Transverse colon (tissue), 4 donors: ENCODE measurements at regions not wholly inside any gene's neighbourhood (a gene's known extent, or its start where the extent isn't known, plus 50 kb on each side); places are given as distances from the start of the nearest gene placed in this dataset.

Experiments used
- DNase-seq: peaks from one replicate; pipeline ENCODE4 v3.0.0-alpha.2; 2019
- H3K27ac ChIP-seq, 4 donors: fragments of 200-600 bp; sonication (generic); 2 replicates each; pipeline ENCODE4 v1.5.1; 2016 to 2018; ENCODE audit warnings: inconsistent platforms in 4 of 4
- H3K27me3 ChIP-seq: fragments of 200-600 bp; sonication (generic); 2 replicates; pipeline ENCODE4 v1.5.1; 2017; ENCODE audit warnings: inconsistent platforms
- H3K36me3 ChIP-seq, 4 donors: fragments of 200-600 bp; sonication (generic); 2 replicates each; pipeline ENCODE4 v1.5.1; 2017 to 2019; ENCODE audit warnings: inconsistent platforms in 4 of 4
- H3K4me1 ChIP-seq, 4 donors: fragments of 200-600 bp; sonication (generic); 2 replicates each; pipeline ENCODE4 v1.5.1; 2017 to 2020; ENCODE audit warnings: inconsistent platforms in 4 of 4
- H3K4me3 ChIP-seq, 4 donors: fragments of 200-600 bp; sonication (generic); 1 replicate in 1 of 4; 2 replicates in 3 of 4; pipeline versions ENCODE4 v1.5.1 to v1.6.1; 2017 to 2019; ENCODE audit warnings: inconsistent platforms in 4 of 4
- H3K9me3 ChIP-seq, 2 donors: fragments of 200-600 bp; sonication (generic); 2 replicates each; pipeline ENCODE4 v1.5.1; 2017 to 2019; ENCODE audit warnings: inconsistent platforms in 2 of 2
- CTCF ChIP-seq, 5 experiments: fragments of 200-600 bp in 3 of 5; fragments of 450-650 bp in 2 of 5; sonication (generic) in 3 of 5; IDR thresholded peaks; 1 replicate in 2 of 5; 2 replicates in 3 of 5; pipeline ENCODE4 v1.5.1; 2016 to 2017; ENCODE audit warnings: antibody characterized with exemption in 5 of 5, inconsistent platforms in 3 of 5, mild to moderate bottlenecking in 2 of 5, moderate library complexity in 1 of 5
- EP300 ChIP-seq: sonication (generic); formaldehyde crosslinking; IDR thresholded peaks from one replicate; pipeline ENCODE4 v1.6.1; 2017; ENCODE audit warnings: antibody characterized with exemption, low read depth
- POLR2A ChIP-seq: fragments of 450-650 bp; IDR thresholded peaks from one replicate; pipeline ENCODE4 v1.6.1; 2016; ENCODE audit warnings: antibody characterized with exemption, mild to moderate bottlenecking, moderate library complexity
- POLR2AphosphoS5 ChIP-seq, 3 donors: sonication (generic); formaldehyde crosslinking; IDR thresholded peaks; one replicate each; pipeline ENCODE4 v1.6.1; 2016; ENCODE audit warnings: antibody characterized with exemption in 3 of 3
- WGBS, 2 donors: methylation state at CpG; one replicate each; pipeline ENCODE4 v1.1.5; 2018; ENCODE audit warnings: low coverage in 1 of 2; 5-methylcytosine and 5-hydroxymethylcytosine counted together
- in situ Hi-C, 4 donors: fragments of 200-750 bp; cut with MboI; loops; one replicate each; pipeline versions ENCODE4 v1.15.0 to v1.15.1; 2017; ENCODE audit warnings: low sequenced_read_pairs in 3 of 4, low pct_ligation_motif_present in 1 of 4, low pct_unique_long_range_greater_than_20kb in 1 of 4
- intact Hi-C: fragments of 100-400 bp; cut with DNase I; formaldehyde crosslinking; loops from one replicate; pipeline ENCODE4 v1.15.1; 2023; ENCODE audit warnings: low total_unique reads

- Histone ChIP-seq H3K36me3 (no peaks in the 10 kb centered on the region), H3K9me3 (no peaks in the 10 kb centered on the region), H3K4me3 (no peak overlapping the region), H3K27ac (no peak overlapping the region), H3K4me1 (no peaks in the 10 kb centered on the region), H3K27me3 (no peaks in the 10 kb centered on the region)
- TF ChIP-seq EP300 (no peak), CTCF (IDR thresholded peaks at IDR 0.05) (no peak), POLR2AphosphoS5 (IDR thresholded peaks at IDR 0.05) (no peak), POLR2A (no peak)
- in situ Hi-C loops = no loop called here
- WGBS, 2 donors = 83 to 84% methylated on average over 2 of the region's 2 CpGs
- DNase-seq = no peak
- intact Hi-C loops = no loop called here
These were observed 54.0 kb downstream of the MAP10 start for GRCh38 chr1:232859216-232859615.

GRCh38 chr1:232861107-232861506, 55.9 kb downstream of the MAP10 start:
- H3K4me3 ChIP-seq = no peak overlapping the region
- no peak overlapping the region for H3K27ac ChIP-seq
- intact Hi-C loops (no loop called here), in situ Hi-C loops (no loop called here)
- H3K36me3 ChIP-seq = no peaks in the 10 kb centered on the region
- TF ChIP-seq POLR2A = no peak
- no peak for TF ChIP-seq POLR2AphosphoS5 (IDR thresholded peaks at IDR 0.05)
- TF ChIP-seq CTCF (IDR thresholded peaks at IDR 0.05) = no peak
- TF ChIP-seq EP300 = no peak
- H3K4me1 ChIP-seq = no peaks in the 10 kb centered on the region
- H3K9me3 ChIP-seq = no peaks in the 10 kb centered on the region
- 85 to 100% methylated on average over 3 to 4 of the region's 4 CpGs for WGBS, 2 donors
- no peak for DNase-seq
- H3K27me3 ChIP-seq = no peaks in the 10 kb centered on the region

- no peaks in the 10 kb centered on the region for H3K36me3 ChIP-seq
- H3K4me3 ChIP-seq = no peak overlapping the region
- no peaks in the 10 kb centered on the region for H3K27me3 ChIP-seq
- DNase-seq = no peak
- H3K9me3 ChIP-seq = no peaks in the 10 kb centered on the region
- intact Hi-C loops (no loop called here), in situ Hi-C loops (no loop called here)
- H3K4me1 ChIP-seq = no peaks in the 10 kb centered on the region
- H3K27ac ChIP-seq = no peak overlapping the region
- WGBS, 2 donors = 85 to 92% methylated on average over 3 to 10 of the region's 10 CpGs
- TF ChIP-seq POLR2AphosphoS5 (IDR thresholded peaks at IDR 0.05) (no peak), CTCF (IDR thresholded peaks at IDR 0.05) (no peak), POLR2A (no peak), EP300 (no peak)
These were observed 58.5 kb downstream of the MAP10 start for GRCh38 chr1:232863544-232864275.

DNA sequence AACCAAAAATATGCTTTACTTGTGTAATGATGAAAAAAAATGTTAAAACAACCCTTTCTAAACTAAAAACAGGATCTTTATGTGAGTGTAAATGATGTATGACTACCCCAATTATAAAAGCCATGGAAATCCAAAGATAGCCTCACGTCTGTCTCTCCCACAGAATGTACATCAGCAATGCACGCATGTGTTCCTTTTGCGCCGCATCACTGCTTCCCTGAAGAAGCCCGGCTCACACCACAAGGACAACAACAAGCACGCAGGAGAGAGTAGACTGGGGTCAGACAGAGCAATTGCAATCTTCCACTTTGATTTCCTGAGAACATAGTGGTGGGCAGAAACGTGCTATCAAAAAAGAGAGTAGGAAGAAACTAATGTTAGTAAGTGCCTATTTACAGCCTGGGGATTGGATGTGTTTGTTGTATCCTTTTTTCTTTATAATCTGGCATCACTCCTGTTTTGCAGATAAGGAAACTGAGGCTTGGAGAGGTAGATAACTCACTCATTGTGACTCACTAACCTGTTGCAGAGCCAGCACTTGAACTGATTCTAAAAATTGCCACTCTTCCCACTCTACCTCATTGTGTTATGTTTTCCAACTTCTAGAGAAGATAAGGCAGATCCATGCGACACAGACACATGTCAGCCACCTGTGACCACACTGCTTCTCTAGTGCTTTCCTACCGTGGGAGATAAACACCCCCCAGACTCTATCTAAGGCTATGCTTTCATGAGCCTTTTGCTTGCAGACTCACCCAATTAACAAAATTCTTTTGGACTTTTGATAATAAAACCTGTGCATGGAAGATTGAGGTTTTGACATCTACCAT, 60.1 kb downstream of the MAP10 start:
- DNase-seq = no peak
- Histone ChIP-seq H3K27ac (no peak overlapping the region), H3K4me3 (no peak overlapping the region), H3K27me3 (no peaks in the 10 kb centered on the region), H3K9me3 (no peaks in the 10 kb centered on the region), H3K36me3 (no peaks in the 10 kb centered on the region), H3K4me1 (peaks cover 0 to 4% (median 0%) of the 10 kb centered on the region in 4 donors)
- in situ Hi-C loops = no loop called here
- WGBS, 2 donors = 86 to 89% methylated on average over 5 to 9 of the region's 9 CpGs
- intact Hi-C loops = no loop called here
- TF ChIP-seq EP300 (no peak), CTCF (IDR thresholded peaks at IDR 0.05) (no peak), POLR2A (no peak), POLR2AphosphoS5 (IDR thresholded peaks at IDR 0.05) (no peak)
